ENCODE measurements at regions not wholly inside any gene's neighbourhood (a gene's known extent, or its start where the extent isn't known, plus 50 kb on each side); places are given as distances from the start of the nearest gene placed in this dataset.

DNA sequence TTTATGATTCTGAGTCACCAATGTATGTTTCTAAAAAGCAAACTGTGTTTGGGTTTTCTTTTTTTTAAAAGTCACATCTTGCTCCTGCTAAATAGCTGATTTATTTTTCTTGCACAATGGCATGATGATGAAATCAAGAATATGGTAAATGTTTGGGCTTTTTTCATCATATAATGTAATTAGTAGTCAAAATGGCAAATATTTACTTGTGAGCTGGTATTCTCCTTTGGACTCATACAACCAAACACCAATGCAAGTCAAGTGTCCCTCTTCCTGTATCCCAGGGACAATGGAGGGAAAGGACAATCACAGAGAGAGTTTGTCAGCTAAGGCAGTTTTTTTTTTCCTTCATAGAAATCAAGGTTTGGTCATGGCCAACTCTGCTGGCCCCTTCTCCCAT, 94.6 kb upstream of the RALGPS2 start:
- H3K4me2 ChIP-seq (replicated peaks; ENCODE audit: low read depth, low read length, poor library complexity, severe bottlenecking), result no peak overlapping the region
- no peaks in the 10 kb centered on the region for H3K27me3 ChIP-seq (replicated peaks in 1 of 4; ENCODE audit: control extremely low read depth in 1 of 4, control insufficient read depth in 3 of 4, insufficient read depth in 4 of 4, low read length in 3 of 4)
- ChIA-PET CTCF (interaction anchor here (1.1 kb wide), 2 partner anchors 25 to 87 kb away, joined by 4 read pairs; no protein-coding TSS in a partner anchor), POLR2A (no interaction called here)
- no peaks in the 10 kb centered on the region for H3K36me3 ChIP-seq (replicated peaks in 1 of 2; ENCODE audit: control extremely low read depth in 1 of 2, control insufficient read depth in 1 of 2, extremely low read depth in 1 of 2, insufficient read depth in 2 of 2, low read length in 1 of 2)
- Mint-ChIP-seq H3K4me3 (no peak overlapping the region), H3K4me1 (peaks cover 49% of the 10 kb centered on the region), H3K9me3 (ENCODE audit: insufficient read depth) (no peaks in the 10 kb centered on the region), H3K27ac (no peak overlapping the region), H3K27me3 (no peaks in the 10 kb centered on the region)
- no peak overlapping the region for H3K4me3 ChIP-seq (ENCODE audit: control extremely low read depth in 1 of 5, extremely low read depth in 1 of 5, insufficient read depth in 1 of 5, low read depth in 2 of 5, low read length in 4 of 5)
- DNase-seq, result no peak
- no peaks in the 10 kb centered on the region for H4K20me1 ChIP-seq (ENCODE audit: control insufficient read depth, insufficient read depth, low read length, poor library complexity, severe bottlenecking)
- intact Hi-C loops (cut with micrococcal nuclease), result no loop called here
- TF ChIP-seq, protein P1, sequence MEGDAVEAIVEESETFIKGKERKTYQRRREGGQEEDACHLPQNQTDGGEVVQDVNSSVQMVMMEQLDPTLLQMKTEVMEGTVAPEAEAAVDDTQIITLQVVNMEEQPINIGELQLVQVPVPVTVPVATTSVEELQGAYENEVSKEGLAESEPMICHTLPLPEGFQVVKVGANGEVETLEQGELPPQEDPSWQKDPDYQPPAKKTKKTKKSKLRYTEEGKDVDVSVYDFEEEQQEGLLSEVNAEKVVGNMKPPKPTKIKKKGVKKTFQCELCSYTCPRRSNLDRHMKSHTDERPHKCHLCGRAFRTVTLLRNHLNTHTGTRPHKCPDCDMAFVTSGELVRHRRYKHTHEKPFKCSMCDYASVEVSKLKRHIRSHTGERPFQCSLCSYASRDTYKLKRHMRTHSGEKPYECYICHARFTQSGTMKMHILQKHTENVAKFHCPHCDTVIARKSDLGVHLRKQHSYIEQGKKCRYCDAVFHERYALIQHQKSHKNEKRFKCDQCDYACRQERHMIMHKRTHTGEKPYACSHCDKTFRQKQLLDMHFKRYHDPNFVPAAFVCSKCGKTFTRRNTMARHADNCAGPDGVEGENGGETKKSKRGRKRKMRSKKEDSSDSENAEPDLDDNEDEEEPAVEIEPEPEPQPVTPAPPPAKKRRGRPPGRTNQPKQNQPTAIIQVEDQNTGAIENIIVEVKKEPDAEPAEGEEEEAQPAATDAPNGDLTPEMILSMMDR (IDR thresholded peaks at IDR 0.05), result no peak
- TF ChIP-seq EZH2 (IDR thresholded peaks at IDR 0.05; ENCODE audit: borderline replicate concordance, insufficient read depth, low read depth, low read length, poor library complexity, severe bottlenecking), result no peak
- no peak for ATAC-seq (ENCODE audit: low read depth)
- H3K79me2 ChIP-seq (ENCODE audit: control insufficient read depth, insufficient read depth, low read length), result no peaks in the 10 kb centered on the region
- no peak overlapping the region for H2AFZ ChIP-seq (ENCODE audit: insufficient read depth, low read depth, low read length, poor library complexity, severe bottlenecking)
- H3K27ac ChIP-seq (ENCODE audit: low read length in 2 of 2), result no peak overlapping the region
- no peak overlapping the region for H3K9ac ChIP-seq (ENCODE audit: low read length)
- no peaks in the 10 kb centered on the region for H3K9me3 ChIP-seq (ENCODE audit: control extremely low read depth in 1 of 3, control insufficient read depth in 2 of 3, insufficient read depth in 1 of 3, low read length in 2 of 3)
- H3K4me1 ChIP-seq (ENCODE audit: control insufficient read depth in 2 of 2, insufficient read depth in 2 of 2, low read length in 2 of 2), result peaks cover 14 to 22% of the 10 kb centered on the region in 2 donors

DNA sequence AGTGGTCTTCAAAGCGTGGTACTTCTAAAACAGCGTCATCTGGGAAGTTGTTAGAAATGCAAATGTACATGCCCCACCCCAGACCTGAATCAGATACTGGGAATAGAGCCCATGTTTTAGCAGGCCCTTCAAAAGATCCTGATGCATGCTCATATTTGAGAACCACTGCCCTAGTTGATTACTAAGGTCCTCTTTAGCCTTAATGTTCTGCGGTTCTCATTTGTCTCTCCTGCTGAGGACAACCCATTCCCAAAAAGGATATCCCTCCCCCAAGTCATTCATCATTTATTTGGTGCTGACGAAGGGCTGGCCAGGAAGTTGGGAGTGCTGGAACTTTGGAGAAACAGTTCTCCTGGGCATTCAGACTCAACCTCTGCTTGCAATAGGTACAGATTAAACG, 92.4 kb upstream of the RALGPS2 start:
- no peaks in the 10 kb centered on the region for H3K27me3 ChIP-seq (replicated peaks in 1 of 4; ENCODE audit: control extremely low read depth in 1 of 4, control insufficient read depth in 3 of 4, insufficient read depth in 4 of 4, low read length in 3 of 4)
- H3K4me1 ChIP-seq (ENCODE audit: control insufficient read depth in 2 of 2, insufficient read depth in 2 of 2, low read length in 2 of 2), result peaks cover 8 to 15% of the 10 kb centered on the region in 2 donors
- H3K27me3 Mint-ChIP-seq, result no peaks in the 10 kb centered on the region
- no peak overlapping the region for H3K27ac Mint-ChIP-seq
- H3K9me3 Mint-ChIP-seq (ENCODE audit: insufficient read depth), result peaks cover 2% of the 10 kb centered on the region
- peaks cover 42% of the 10 kb centered on the region for H3K4me1 Mint-ChIP-seq
- no peak overlapping the region for H3K4me2 ChIP-seq (replicated peaks; ENCODE audit: low read depth, low read length, poor library complexity, severe bottlenecking)
- TF ChIP-seq EZH2 (IDR thresholded peaks at IDR 0.05; ENCODE audit: borderline replicate concordance, insufficient read depth, low read depth, low read length, poor library complexity, severe bottlenecking), result no peak
- TF ChIP-seq, protein P1 (IDR thresholded peaks at IDR 0.05), result no peak
- peaks cover 0 to 5% (median 0%) of the 10 kb centered on the region in 3 donors for H3K9me3 ChIP-seq (ENCODE audit: control extremely low read depth in 1 of 3, control insufficient read depth in 2 of 3, insufficient read depth in 1 of 3, low read length in 2 of 3)
- no peak overlapping the region for H3K27ac ChIP-seq (ENCODE audit: low read length in 2 of 2)
- ChIA-PET CTCF (no interaction called here), POLR2A (interaction anchor here (0.6 kb wide), 1 partner anchor 1250 kb away, joined by 4 read pairs; no protein-coding TSS in a partner anchor)
- no peak overlapping the region for H3K9ac ChIP-seq (ENCODE audit: low read length)
- intact Hi-C loops (cut with micrococcal nuclease), result no loop called here
- no peaks in the 10 kb centered on the region for H3K79me2 ChIP-seq (ENCODE audit: control insufficient read depth, insufficient read depth, low read length)
- no peak overlapping the region for H3K4me3 ChIP-seq (ENCODE audit: control extremely low read depth in 1 of 5, extremely low read depth in 1 of 5, insufficient read depth in 1 of 5, low read depth in 2 of 5, low read length in 4 of 5)
- H3K36me3 ChIP-seq (replicated peaks in 1 of 2; ENCODE audit: control extremely low read depth in 1 of 2, control insufficient read depth in 1 of 2, extremely low read depth in 1 of 2, insufficient read depth in 2 of 2, low read length in 1 of 2), result no peaks in the 10 kb centered on the region
- no peaks in the 10 kb centered on the region for H4K20me1 ChIP-seq (ENCODE audit: control insufficient read depth, insufficient read depth, low read length, poor library complexity, severe bottlenecking)
- H2AFZ ChIP-seq (ENCODE audit: insufficient read depth, low read depth, low read length, poor library complexity, severe bottlenecking), result no peak overlapping the region
- H3K4me3 Mint-ChIP-seq, result no peak overlapping the region
- WGBS (ENCODE audit: insufficient coverage), result 80% methylated on average over 4 of the region's 5 CpGs
- ATAC-seq (ENCODE audit: low read depth) (no peak), DNase-seq (no peak)
